HG02840 (cell line): ENCODE measurements at regions not wholly inside any gene's neighbourhood (a gene's known extent, or its start where the extent isn't known, plus 50 kb on each side); places are given as distances from the start of the nearest gene placed in this dataset.

Experiments
- ATAC-seq: cut with Tn5 transposase; IDR thresholded peaks from one replicate; pipeline ENCODE4 v1.9.1; 2021; ENCODE audit warnings: mild to moderate bottlenecking, moderate library complexity, moderate number of reproducible peaks; ENCODE audit not compliant: unreplicated experiment, low FRiP score

DNA sequence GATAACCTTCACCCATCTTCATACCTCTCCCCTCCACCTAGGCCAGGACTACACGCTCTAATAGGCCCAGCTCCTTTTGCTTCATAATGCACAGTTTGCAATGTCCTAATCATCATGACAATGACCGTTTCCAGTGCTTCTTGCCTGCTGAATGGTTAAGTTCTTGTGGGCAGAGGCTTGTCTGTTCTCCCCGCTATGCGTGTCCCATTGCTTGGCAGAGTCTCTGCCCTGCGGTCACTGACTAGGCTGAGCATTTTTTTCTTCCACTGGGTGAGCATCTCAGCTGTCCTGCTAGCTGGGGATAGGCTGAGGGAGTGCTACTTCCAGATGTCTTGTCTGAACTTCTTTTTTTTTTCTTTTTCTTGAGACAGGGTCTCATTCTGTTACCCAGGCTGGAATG is 314.7 kb downstream of the UQCRFS1 start:
- no peak for ATAC-seq

DNA sequence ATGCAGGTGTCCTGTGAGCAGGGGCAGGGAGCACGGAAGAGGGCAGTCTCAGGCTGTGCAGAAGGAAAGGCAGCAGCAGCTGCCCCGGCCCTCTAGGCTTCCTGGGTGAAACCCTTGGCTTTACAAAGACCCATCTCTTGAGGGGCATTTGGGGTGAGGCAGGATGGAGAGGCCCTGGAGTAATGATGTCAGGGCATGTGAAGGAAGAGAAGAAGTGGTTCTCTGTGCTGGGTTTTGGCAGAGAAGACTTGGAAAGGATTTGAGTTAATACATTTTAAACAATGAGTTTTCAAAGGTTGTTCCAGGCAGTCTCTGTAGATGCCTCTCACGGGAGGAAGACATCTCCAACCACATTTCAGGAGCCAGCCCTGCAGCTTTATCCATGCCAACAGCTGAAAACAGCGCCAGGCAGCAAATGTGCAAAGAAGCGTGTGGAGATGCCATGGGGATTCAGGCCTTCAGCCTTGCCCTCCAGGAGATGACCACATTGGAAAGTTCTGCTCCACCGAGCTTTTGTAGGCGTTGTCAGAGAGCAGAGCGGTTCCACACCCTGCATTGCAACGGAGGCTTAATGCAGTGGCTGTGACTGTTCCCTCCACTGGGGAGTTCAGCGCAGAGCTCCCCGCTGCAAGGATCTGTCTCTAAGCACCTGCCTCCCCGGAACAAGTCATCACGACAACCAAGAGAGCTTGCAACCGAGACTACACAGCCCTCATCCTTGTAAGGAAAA is 322.8 kb downstream of the UQCRFS1 start:
- no peak for ATAC-seq

DNA sequence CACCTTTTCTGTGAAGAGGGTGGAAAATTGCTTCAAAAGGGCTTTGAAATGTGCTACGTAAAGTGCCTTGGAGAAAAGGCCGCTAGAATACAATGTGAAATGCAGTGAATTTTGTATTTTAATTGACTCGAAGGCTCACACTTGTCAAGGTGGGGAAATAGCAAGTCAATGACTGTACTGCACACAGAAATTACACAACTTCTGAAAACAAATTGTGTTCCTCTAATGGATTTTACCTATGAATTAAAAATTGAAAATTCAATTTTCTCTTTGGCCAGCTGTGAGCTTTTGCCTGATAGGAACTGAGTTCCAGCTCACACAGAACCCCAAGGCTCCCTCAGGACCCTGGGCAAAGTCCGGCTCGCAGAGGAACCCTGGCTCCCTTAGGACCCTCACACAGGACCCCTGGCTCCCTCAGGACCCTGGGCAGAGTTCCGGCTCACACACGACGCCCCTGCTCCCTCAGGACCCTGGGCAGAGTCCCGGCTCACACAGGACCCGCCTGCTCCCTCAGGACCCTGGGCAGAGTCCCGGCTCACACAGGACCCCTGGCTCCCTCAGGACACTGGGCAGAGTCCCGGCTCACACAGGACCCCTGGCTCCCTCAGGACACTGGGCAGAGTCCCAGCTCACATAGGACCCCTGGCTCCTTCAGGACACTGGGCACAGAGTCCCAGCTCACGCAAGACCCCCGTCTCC is 324.9 kb downstream of the UQCRFS1 start:
- ATAC-seq, result no peak

DNA sequence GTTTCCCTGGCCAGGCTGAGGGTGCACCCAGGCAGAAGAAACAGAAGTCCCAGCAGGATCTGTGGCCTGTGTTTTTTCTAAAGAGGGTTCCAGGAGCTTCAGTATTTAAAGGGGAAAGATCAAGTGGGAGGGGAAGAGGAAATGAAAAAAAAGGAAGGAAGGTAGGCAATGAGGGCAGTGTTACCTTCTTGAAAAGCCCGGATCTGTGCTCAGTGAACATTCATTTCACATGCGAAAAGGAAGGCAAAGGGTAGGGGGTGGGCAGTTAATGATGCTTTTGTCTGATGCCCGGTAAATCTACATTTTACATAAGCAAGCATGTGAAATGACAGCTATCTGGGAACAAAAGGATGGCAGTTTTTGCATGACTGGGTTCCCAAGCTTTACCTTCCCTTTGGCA is 326.2 kb downstream of the UQCRFS1 start:
- ATAC-seq, result no peak

DNA sequence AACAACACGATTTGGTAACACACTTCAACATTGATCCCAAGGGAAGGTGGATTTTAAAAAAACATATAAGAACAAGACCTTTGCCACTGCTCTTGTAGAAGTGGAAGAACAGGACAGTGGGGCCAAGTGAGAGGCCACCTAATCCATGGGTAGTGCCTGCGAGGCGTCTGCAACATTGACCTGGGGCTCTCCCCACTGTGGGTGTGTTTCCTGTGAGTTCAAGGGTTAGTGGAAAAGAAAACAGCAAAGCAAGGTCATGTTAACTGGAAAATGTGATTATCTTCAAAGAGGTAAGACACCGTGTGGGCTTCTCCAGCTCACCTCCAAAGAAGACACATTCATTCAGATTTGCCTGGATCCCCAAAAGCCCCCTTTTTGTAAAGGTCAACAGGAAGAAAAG is 327.0 kb downstream of the UQCRFS1 start:
- no peak for ATAC-seq

DNA sequence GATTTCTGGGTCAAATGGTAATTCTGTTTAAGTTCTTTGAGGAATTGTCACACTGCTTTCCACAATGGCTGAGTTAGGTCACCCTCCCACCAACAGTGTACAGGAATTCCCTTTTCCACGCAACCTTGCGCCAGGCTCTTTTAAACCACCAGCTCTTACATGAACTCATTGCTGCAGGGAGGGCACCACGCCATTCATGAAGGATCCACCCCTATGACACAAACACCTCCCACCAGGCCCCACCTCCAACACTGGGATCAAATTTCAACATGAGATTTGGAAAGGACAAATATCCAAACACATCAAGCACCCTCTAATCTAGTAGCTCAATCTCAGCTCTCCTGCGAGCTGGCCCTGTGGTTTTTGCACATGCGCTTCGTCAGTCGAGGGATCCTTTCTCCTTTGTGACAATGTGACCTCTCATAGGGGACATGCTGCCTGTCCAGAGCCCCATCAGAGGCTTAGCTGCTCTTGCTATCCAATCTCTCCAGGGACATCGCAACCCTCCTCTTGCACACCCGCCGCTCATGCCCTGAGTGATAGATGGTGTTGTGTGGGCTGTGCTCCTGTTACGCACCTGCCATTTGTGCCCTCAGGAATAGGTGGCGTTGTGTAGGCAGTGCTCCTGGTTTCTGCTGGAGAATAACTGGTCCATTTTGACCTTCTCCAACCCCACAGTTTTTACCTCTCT is 328.0 kb downstream of the UQCRFS1 start:
- no peak for ATAC-seq

DNA sequence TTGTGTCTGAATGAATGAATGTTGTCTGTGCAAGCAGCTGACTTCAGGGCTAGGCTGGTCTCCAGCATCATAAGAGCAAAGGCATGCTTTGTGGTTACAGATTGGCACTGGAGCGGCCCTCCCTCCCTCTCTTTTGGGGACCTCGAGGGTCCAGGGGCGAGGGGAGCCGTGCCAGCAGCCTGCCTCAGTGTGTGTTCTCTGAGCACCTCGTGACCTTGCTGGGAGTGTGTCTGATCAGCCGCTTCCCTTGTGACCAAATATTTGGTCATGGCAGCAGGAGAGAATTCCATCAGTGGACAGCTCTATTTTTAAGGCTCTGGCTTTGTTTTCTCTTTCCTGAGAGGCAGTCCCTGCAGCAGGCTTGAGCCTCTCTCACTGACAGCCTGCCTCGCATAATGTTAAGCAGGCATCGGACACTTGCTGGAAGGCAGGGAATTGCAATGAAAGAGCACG is 329.7 kb downstream of the UQCRFS1 start:
- no peak for ATAC-seq

DNA sequence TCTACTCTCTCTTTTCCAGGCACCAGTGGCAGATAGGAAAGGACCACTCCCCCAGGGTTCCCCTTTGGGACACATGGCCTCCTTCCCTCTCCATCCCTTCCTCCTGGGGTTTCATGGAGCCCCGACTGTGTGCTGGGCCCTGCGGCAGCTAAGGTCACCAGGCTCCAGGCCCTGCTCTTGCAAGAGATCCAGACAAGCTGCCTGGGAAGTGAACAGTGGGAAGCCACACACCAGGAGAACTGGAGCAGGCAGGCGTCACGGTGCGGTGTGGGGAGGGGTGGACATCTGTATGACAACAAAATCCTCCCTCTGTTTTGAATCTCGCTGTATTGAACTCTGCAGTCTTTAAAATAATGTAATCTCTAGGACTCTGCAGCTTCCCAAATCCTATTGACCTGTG is 330.1 kb downstream of the UQCRFS1 start:
- no peak for ATAC-seq

DNA sequence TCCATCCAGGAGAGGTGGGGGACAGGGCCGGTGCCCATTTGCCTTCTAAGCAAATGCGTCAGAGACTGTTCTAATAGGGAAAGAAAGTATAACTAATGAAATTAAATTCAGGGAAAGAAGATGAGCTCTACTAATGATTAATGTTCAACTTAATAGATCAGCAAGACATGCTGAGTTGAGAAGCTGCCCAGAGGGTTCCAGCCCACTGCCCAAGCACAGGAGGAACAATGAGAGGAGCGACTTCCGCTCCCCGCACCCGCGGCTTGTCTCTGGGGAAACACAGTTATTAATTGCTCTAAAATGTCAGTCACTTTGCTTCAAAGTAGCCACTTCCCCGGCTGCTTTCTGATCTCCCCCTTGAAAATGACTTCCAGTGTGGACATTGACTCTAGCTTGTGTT is 331.3 kb downstream of the UQCRFS1 start:
- ATAC-seq, result no peak

DNA sequence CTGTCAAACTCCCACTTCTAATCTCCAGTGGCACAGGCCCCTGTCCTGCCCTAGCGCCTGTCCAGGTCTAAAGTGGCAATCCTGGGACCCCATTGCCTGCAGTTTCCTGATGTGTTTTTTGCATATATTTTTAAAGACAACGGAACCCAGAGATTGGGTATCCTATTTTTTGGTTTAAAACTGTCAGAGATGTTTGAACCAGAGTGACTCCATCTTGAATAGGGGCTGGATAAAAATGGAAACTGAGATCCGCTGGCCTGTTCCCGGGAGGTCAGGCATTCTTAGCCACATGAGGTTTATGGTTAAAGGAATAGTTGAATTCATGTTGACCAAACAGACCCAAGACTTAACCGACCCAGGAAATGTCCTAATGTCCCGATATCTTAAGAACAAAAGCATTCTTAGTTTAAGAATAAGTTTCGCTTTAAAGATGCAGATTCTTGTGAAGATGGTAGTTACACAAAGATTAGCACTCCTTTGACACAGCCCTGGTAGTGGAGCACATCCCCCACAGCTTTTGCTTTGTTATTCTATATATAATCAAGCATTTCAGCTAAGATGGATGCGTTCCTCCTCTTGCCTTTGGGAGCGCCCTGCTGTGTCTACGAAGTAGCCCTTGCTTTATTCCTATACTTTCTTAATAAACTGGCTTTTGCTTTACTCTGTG is 332.1 kb downstream of the UQCRFS1 start:
- ATAC-seq, result no peak

DNA sequence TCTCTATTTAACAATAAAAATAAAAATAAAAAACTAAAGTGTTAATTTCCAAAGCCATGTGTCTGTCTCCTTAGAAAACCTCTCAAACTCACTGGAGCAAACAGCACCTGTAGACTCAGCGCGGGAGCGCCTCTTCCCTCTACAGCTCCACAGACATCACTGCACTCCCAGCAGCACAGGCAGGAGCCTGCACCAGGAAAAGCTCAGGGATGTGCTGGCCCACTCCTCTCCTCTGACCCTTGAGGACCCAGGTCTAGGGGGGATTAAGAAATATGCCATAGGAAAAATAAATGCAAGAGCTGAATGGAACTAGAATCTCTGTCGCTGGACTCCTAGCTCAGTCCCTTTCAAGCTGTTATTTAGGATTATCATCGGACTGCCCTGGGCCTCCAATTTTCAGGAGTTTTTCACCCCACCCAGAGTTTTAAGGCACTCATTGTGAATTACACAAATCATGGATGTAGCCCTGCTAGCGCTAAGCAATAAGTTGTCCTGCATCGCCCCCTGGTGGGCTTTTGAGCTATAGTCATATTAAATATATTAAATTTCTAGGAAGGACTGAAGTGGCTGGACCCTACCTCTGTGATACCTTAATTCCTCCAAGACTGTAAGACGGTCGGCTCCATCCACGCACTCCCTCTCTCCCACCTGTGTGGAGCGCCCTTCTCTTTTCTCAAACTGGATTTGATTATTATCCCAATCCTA is 333.9 kb downstream of the UQCRFS1 start:
- no peak for ATAC-seq

DNA sequence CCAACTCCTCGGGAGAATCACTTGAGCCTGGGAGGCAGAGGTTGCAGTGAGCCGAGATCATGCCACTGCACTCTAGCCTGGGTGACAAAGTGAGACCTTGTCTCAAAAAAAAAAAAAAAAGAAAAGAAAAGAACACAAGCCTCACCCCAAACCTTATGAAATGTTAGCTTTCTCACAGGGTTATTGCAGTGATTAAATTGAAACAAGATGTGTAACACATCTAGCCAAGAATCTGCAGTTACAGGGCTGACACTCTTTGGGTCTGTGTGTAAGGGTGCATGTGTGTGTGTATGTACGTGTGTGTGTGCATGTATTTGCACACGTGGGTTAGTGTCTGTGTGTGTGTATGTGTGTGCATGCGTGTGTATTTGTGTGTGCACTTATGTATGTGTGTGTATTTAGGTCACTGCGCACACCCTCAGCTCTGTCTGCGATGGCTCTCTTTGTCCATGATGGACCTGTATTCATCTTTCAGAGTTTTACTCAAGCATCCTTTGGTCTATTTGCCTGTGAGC is 336.3 kb downstream of the UQCRFS1 start:
- no peak for ATAC-seq

DNA sequence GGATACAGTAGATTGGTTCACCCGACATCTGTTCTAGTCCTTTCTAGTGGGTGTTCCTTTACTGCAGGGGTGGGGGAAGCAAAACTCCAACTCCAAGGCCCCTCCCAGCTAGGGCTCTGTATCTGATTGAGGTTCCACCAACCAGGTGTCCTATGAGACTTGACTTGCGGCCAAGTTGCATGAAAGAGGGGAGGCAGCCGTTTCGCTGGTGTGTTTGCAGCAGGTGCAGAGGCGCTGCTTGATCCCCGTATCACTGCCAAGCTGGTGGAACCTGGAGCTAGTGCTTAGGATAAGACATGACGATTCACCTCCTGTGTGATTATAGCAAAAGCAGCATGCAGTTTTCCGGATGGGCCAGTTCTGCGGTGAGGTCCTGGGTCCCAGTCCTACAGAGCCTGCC is 338.2 kb downstream of the UQCRFS1 start:
- ATAC-seq, result no peak

DNA sequence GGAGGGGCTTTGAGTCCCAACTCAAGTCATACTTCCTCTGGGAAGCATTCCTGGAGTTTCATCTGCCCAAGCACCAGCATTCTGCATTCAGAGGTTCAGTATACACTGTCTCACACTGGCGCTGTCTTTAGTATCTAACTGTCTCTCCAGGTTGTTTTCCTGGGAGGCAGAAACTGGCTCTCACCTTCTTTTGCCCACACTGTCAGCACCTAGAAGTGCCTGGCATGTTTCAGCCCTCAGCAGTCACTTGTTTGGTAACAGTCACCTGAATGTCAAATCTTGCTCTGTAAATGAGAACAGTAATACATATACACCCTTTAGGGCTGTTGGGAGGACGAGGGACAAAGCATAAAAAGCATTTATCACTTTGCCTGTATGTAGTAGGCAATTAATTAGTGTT is 339.6 kb downstream of the UQCRFS1 start:
- ATAC-seq, result no peak

DNA sequence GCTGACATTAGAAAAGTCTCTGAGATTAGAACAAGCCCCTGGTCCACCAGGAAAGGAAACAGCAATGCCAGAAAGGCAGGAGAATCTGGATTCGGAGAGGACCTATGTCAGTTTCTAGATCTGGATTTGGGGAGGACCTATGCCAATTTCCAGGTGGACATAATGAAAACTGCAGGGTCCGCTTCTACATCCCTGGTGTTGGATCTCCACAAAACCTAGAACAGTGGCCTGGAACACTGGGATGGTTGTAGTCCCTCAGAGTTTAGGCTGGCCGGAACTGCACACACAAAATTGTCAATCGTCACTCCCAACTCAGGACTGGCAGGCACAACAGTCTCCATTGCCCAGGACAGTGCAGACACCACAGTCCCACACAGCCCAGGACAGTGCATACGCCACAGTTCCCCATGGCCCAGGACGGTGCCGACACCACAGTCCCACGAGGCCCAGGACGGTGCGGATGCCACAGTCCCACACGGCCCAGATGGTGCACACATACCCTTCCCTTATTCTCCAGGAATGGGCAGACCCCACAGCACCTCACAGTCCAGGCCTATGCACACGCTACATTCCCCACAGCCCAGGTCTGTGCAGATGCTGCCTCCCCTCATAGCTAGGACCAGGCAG is 341.7 kb downstream of the UQCRFS1 start:
- ATAC-seq, result no peak

DNA sequence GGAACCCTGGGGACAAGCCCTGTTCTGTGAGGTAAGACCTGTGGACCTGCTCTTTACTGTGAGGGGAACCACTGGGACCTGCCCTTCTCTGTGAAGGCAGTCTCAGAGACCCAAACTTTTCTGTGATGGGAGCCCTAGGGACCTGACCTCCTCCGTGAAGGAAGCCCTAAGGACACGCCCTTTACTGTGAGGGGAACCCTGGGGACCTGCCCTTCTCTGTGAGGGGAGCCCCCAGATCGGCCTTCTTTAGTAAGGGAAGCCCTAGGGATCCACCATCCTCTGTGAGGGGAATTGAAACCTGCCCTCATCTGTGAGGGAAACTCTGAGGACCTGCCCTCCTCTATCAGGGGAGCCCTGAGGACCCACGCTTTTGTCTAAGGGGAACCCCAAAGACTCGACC is 343.5 kb downstream of the UQCRFS1 start:
- no peak for ATAC-seq

DNA sequence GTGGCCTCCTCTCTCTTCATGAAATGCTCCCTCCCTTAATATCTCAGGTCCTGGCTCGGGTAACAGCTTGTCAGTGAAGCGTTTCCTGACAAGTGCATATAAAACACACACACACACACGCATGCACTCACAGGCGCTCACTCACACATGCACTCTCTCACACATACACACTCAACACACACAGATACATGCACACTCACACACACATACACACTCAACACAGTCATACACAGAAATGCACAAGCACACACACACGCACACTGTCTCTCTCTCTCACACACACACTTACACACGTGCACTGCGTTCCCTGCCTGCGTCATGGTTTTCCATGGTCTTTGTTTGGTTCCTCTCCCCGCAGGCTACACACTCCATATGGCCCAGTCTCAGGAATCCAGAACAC is 344.1 kb downstream of the UQCRFS1 start:
- no peak for ATAC-seq

DNA sequence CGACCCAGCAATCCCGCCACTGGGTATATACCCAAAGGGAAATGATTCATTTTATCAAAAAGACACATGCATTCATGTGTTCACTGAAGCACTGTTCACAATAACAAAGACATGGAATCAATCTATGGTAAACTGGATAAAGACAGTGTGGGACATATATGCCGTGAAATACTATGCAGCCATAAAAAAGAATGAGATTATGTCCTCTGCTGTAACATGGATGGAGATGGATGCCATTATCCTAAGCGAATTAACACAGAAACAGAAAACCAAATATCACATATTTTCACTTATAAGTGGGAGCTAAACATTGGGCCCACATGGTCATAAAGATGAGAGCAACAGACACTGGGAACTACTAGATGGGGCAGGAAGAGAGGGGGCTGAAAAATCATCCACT is 345.0 kb downstream of the UQCRFS1 start:
- no peak for ATAC-seq

DNA sequence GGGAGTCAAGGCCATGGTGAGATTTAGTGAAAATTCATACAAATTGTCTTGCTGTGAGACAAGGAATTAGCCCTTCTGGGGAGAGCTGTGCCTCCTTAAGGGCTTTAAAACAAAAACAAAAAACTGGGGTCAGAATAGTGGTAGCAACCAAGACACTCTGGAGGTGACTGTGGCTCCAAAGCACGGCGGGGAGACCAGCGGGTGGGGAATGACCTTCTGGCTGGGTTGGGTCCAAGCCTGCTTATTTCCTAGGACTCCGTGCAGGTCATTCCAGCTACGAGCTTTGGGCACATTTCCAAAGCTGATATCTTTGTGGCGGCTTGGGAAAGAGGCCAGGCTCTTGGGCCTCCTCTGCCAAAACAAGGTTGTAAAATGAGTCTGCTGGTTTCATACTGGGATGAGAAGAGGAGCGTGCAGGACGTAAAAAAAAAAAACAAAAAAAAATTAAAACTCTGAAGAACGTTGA is 348.3 kb downstream of the UQCRFS1 start:
- ATAC-seq, result no peak

DNA sequence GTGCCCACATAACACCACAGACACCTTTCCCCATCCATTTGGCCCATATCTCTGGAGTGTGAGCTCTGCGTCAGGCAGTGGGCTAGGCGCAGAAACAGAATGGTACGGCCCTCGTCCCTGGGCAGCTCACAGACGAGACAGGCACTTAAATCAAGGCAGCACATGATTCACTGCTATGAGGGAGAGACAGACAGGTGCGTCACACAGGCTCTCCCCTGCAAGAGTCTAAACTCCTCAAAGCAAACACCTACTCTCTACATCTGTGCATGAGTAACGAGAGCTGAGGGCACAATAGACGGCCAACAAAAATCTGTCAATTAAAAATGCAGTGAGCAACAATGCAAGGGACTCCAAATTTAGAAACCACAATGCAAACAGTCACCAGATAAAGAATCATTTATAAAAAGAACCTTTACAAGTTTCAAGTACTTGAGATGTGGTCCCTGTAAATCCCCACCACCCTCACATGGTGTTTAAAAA is 348.9 kb downstream of the UQCRFS1 start:
- no peak for ATAC-seq
